H54 (cell line): ENCODE measurements at regions not wholly inside any gene's neighbourhood (a gene's known extent, or its start where the extent isn't known, plus 50 kb on each side); places are given as distances from the start of the nearest gene placed in this dataset.

ENCODE experiments used
- DNase-seq: peaks from one replicate; pipeline ENCODE4 v3.0.0; 2011; ENCODE audit warnings: low spot score, mixed read lengths; ENCODE audit not compliant: insufficient read length
- FAIRE-seq: peaks from 3 replicates; lab custom pipeline; 2011; peaks lifted over from hg19 to GRCh38; lab: Jason Lieb, UNC
- POLR2A ChIP-seq: IDR thresholded peaks from 2 replicates; pipeline ENCODE4 v1.6.1; 2011; ENCODE audit warnings: low read depth, mild to moderate bottlenecking, low read length

DNA sequence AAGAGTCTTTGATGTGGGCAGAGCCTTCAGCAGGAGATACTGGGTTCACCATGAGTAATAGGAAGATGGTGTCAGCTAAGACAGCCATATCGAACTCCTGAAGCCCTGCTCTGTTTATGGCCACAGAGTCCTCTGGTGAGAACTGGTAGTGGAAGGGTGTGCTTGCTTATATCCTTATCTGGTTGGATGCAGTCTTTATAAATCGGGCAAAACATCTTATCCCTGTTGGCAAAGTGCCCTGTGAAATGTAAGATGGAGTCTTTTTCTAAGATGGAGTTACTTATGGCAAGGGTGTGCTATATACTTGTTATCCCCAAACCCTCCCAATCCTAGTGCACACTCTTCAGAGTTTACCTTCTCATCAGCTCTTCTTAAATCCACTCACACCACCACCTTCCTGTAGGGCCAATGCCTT, 190.8 kb upstream of the PARD3B start:
- DNase-seq, result no peak
- TF ChIP-seq POLR2A, result no peak
- FAIRE-seq, result no peak

DNA sequence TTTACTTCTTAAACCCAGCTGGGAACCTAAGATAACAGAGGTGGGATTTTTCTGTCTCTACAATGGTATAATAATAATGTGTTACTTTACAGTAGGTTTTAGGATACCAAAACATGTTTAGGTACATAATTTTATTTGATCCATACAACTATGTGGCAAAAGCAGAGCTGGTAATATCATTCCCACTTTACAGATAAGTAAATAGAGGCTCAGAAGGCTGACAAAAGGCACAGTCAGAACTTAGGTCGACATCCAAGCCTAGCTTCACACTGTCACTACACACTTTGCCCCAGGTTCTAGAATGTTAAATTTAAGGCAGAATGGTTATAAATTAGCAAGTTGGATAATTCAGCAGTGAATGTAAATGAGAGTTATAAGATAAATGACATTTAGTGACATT, 189.6 kb upstream of the PARD3B start:
- FAIRE-seq (no peak), DNase-seq (no peak)
- no peak for TF ChIP-seq POLR2A

DNA sequence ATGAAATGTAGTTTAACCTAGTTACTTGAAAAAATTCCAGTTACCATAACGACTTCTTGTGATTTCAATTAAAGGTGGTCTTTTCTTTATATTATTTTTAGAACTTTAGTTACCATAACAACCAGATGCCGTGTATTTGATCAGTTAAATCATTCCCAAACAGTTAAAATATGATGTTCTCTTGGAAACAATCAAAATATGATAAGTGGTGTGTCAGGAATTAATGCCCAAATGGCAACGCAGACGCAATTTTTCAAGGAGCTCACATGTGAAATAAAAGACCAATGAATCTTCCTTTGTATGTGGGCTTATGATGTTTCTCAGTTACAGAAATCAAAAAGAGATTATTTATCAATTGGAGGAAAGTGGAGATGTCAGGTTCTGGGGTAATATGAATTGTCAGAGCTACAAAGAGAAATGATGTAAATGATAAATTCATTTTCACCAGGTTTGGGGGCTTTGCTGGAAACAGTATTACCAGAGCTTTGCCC, 189.1 kb upstream of the PARD3B start:
- no peak for TF ChIP-seq POLR2A
- DNase-seq (no peak), FAIRE-seq (no peak)

DNA sequence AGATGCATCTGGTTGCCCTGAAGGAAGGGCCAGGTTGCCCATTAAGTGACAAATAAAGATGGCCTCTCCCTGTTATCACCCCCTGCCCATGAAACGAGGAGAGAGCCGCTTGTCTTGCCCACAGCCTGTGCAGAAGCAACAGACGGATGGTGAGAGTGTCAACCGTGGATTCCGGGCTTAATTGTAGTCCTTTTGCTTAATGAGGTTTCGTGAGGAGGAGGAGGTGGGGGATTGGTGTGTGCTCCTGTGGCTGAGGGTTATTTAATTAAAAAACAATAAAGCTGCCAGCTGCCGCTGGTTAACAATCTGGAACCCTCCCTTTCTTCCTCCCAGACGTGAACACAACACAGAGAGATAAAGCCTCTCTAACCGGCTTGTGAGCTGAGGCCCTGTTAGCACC, 188.0 kb upstream of the PARD3B start:
- FAIRE-seq (no peak), DNase-seq (no peak)
- no peak for TF ChIP-seq POLR2A

DNA sequence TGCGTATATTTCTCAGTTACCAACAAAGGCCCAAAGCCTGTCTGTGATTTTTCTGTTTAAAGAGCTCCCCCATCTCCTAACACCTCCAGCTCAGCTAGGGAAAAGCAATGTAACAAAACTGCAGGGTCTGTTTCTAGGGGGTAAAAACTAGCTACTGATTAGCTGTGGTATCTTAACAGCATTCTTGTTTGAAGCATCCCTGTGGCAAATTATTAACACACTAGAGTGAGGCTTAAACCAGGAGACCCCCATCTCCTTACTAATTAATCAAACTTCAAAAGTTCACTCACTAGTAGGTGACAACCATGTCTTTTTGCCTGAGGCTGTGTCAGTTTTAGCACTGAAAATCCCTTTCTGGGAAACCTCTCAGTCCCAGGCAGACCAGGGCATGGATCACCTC, 186.2 kb upstream of the PARD3B start:
- TF ChIP-seq POLR2A, result no peak
- FAIRE-seq (no peak), DNase-seq (no peak)

DNA sequence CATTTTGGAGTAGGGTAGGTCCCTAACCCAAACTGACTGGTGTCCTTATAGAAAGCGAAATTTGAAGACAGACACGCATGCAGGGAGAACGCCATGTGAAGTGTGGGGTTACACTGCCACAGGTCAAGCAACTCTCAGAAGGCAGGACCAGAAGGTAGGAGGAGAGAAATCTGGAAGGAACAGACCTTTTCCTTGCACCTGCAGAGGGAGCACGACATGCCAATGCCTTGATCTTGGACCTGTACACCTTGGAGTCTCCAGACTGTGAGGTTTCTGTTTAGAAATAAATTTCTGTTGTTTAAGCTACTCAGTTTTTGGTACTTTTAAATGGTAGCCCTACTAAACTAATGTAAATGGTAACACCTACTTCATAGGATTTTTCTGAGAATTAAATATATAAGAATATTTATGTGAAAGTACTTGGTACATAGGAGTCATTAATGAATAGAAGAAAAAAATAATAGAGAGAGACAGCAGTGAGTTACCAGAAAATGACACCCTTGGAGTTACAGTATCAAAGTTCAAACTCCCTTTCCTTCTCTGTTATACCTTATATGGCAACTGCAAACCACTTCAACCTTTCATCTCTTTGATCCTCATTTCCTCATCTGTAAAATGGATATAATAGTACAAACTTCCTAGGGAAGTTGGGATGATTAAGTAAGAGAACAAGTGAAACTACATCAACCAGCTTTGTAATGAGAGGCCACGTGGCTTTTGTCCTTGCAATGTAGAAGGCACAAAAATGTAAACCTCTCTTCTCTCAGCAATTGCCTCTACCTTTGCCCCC, 184.9 kb upstream of the PARD3B start:
- FAIRE-seq, result no peak
- TF ChIP-seq POLR2A, result no peak
- DNase-seq, result no peak

DNA sequence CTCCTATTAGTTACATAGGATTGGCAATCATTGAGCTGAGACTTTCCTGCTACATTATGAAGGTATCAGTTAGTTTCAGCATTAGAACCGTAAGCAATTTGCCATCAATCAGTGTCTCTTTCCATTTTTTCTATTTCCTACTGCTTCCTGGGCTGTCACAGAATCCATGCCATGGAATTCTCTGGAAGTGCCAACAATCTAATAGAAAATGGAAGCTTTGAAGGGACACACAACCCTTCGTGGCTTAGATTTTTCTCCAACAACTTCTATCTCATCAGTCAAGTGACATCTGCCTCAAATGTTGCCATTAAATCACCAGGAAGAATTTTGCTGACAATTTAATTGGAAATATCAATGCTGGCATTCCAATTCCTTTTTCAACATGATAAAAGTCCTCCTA, 183.5 kb upstream of the PARD3B start:
- DNase-seq (no peak), FAIRE-seq (no peak)
- TF ChIP-seq POLR2A, result no peak

DNA sequence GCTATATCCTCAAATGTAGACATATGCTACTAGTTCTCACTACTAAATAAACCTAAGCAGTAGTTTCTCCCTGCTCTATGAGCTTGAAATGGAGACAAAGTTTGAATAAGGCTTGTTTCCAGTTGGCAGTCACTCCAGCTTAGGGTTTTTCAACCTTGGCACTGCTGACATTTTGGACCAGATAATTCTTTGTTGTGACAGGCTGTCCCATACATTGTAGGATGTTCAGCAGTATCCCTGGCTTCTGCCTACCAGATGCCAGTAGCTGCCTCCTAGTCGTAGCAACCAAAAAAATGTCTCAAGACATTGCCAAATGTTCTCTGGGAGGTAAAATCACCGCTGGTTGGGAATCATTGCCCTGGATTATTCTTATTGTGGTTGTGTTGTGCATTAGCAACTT, 182.7 kb upstream of the PARD3B start:
- no peak for DNase-seq
- no peak for TF ChIP-seq POLR2A
- FAIRE-seq, result no peak

DNA sequence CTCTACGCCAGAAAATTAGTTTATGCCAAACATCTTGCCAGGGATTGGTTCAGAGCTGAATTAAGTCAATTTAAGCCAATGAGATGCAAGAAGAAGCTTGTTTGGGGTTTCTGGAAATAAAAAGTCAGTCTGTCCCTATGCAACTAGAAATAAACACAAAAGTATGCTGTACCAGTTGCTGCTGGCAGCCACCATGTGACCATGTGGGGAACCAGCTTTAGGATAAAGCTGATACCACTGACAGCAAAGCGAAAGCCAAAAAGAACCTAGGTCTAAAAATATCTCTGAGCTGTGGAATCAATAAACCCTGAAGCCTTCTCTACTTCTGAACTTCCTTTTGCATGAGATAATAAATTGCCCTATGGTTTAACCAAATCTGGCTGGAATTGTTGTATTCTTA, 181.8 kb upstream of the PARD3B start:
- FAIRE-seq (no peak), DNase-seq (no peak)
- TF ChIP-seq POLR2A, result no peak

DNA sequence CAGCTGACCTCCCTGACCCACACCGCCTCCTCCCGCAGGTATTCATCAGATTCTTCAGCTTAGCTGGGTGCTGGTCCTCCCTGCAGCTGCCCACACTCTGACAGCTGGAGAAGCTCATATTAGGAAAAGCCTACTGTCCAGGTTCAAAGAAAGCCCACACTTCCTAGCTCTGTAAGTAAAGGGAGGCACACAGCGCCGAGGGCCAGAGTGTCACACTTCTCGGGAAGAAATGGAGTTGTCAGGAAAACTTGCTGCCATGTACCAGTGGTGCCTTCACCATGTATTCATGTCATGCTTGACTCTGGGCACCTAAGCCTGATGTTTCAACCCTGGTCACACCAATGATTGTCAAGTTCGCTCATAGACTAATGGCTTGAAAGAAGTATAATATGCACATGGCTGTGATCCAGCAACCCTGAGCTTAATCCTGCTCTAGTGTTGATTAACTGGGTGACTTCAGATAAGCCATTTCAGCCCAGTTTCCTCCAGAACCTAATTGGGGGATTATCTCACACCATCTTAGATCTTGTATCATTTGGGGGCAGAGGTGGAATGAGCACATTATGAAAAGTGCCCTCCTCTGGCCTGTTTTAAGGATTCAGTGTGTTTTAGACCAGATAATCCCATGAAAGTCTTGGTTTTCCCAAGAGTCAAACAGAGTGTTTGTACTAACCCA, 180.3 kb upstream of the PARD3B start:
- FAIRE-seq, result no peak
- no peak for TF ChIP-seq POLR2A
- no peak for DNase-seq

DNA sequence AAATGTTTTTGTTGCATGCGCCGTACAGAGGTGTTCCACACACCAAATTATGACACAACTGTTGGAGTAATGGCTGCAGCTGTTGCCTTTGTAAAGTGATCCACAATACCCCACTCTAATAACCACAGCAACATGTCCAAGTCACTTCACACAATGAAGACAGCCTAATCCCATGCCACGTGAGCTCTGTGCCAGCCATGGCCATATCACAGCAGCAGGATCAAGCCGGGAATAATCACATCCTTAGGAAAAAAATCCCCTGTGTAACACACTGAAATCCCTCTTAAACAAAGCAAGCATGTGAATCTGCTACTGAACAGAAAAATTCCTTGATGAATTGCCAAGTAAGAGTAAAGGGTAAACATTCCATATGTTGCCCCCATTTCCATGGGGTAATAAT, 179.5 kb upstream of the PARD3B start:
- no peak for TF ChIP-seq POLR2A
- FAIRE-seq, result no peak
- DNase-seq, result no peak

DNA sequence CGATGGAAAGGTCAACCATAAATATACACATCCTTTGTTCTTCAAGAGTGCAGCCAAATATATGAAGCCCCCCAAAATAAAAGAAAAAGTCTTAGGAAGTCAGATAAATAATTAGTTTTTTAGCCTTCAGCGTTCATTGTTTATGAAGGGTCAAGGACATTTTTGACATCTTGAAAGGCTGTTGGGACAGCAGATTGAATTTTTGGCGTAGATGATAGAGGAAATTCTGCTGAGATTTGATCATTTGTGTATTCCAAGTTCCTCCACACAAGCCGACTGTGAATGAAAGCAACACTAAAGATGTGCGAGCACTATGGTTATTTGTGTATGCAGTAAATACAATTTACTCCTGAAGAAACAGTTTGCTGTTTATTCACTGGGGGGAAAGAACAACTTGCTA, 177.8 kb upstream of the PARD3B start:
- no peak for TF ChIP-seq POLR2A
- FAIRE-seq, result no peak

DNA sequence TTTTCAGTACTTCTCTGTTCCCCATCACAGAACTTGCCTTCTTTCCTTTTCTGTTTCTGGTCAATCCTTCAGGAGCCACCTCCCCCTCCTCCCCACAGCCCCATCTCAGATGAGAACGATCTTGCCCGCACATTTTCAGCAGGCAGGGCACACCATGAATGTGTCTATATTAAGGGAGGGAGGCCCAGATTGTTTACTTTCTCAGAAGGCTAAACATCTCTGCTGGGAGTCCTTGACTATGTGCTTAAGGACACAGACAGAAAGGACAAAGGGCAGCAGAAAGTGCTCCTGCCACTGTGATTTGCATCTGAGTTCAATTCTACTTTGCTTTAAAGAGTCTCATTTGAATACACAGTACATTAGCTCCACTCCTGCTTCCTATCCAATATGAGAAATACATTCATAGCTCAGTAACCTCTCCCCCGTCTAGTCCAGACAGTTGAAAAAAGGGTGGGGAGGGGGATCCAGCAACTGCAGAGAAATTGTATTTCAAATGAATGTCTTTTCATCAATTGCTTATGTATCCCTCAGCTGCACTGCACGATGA, 175.0 kb upstream of the PARD3B start:
- FAIRE-seq (no peak), DNase-seq (no peak)
- no peak for TF ChIP-seq POLR2A

More for the DNA sequence above, 177.8 kb upstream of the PARD3B start:
- no peak for DNase-seq

DNA sequence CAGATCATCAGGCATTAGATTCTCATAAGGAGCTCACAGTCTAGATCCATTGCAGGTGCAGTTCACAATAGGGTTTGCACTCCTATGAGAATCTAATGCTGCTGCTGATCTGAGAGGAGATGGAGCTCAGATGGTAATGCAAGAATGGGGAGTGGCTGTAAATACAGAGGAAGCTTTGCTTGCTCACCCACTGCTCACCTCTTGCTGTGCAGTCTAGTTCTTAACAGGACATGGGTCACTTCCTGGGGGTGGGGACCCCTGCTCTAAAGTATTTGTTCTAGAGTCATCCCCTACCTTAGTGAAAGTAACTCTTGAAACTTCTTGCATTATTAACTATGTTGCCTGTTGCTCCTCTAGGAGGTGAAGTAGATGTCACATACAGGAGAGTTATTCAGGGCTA, 171.3 kb upstream of the PARD3B start:
- no peak for FAIRE-seq

More for the DNA sequence above, 171.3 kb upstream of the PARD3B start:
- DNase-seq, result no peak
- TF ChIP-seq POLR2A, result no peak
